ENCODE measurements at regions not wholly inside any gene's neighbourhood (a gene's known extent, or its start where the extent isn't known, plus 50 kb on each side); places are given as distances from the start of the nearest gene placed in this dataset.

- TF ChIP-seq, protein P1, sequence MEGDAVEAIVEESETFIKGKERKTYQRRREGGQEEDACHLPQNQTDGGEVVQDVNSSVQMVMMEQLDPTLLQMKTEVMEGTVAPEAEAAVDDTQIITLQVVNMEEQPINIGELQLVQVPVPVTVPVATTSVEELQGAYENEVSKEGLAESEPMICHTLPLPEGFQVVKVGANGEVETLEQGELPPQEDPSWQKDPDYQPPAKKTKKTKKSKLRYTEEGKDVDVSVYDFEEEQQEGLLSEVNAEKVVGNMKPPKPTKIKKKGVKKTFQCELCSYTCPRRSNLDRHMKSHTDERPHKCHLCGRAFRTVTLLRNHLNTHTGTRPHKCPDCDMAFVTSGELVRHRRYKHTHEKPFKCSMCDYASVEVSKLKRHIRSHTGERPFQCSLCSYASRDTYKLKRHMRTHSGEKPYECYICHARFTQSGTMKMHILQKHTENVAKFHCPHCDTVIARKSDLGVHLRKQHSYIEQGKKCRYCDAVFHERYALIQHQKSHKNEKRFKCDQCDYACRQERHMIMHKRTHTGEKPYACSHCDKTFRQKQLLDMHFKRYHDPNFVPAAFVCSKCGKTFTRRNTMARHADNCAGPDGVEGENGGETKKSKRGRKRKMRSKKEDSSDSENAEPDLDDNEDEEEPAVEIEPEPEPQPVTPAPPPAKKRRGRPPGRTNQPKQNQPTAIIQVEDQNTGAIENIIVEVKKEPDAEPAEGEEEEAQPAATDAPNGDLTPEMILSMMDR (IDR thresholded peaks at IDR 0.05) = no peak
- TF ChIP-seq ZFX (IDR thresholded peaks at IDR 0.05; ENCODE audit: borderline replicate concordance) = no peak
- no peak overlapping the region for H3K27ac ChIP-seq
Observed at GRCh38 chr9:115758441-115758840, 395.1 kb upstream of the PAPPA start.

DNA sequence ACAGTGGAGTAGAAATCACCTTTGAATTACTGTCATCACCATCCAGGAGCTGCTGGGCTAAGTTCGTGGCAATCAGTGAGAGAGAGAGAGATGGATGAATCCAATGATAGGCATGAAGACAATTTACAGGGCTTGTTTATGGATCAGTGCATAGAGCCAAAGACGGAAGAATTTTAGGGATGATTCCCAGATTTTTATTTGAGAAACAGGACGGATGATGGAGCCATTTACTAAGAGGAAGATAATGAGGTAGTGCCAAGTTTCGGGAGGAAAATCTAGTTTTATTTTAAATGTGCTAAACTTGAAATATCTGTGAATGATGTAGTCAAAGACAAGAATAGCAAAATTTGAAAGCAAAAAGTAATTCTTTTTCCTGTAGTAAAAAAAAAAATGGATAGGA is 394.2 kb upstream of the PAPPA start:
- H3K27ac ChIP-seq = no peak overlapping the region
- no peak for TF ChIP-seq ZFX (IDR thresholded peaks at IDR 0.05; ENCODE audit: borderline replicate concordance)
- TF ChIP-seq, protein P1 (IDR thresholded peaks at IDR 0.05) = no peak

DNA sequence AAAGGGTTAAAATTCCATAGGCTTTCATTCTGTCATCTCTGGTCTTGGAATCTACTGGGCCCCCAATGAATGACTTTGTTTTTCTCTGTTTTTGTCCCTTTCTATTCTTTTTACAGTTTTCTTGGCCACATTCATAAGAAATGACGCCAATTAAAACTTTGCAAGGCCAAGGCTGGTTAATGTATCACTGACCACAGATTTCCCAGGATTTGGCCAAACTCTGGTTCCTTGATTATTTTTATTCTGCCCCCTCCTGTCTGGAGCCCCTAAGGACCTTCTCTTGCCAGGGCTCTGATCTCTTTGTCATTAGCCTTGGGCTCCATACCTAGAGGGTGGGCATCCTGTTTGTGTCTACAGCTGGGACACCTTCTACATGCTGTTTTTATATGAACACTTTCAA is 388.9 kb upstream of the PAPPA start:
- H3K27ac ChIP-seq = no peak overlapping the region
- no peak for TF ChIP-seq ZFX (IDR thresholded peaks at IDR 0.05; ENCODE audit: borderline replicate concordance)
- TF ChIP-seq, protein P1 (IDR thresholded peaks at IDR 0.05) = no peak

DNA sequence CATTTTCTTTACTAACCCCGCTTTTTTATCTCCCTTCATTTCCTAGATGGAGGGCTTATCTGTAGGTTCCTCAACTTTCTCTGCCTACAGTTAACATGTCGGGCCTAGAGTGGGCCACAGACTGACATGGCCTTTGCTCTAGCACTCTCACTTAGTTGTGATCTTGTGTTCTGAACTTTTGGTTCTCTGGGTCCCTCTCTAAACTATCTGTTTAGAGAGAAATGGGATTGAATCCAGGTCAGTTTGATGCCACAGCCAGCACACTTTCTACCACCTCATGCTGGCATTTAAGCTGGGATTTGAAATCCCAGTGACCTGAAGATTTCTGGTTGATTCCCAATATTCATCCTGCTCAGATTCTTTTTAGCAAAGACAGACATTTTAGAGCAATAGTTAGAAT is 388.5 kb upstream of the PAPPA start:
- TF ChIP-seq ZFX (IDR thresholded peaks at IDR 0.05; ENCODE audit: borderline replicate concordance) = no peak
- TF ChIP-seq, protein P1 (IDR thresholded peaks at IDR 0.05) = no peak
- H3K27ac ChIP-seq = no peak overlapping the region

GRCh38 chr9:115766370-115766955 is 387.1 kb upstream of the PAPPA start:
- TF ChIP-seq, protein P1 (IDR thresholded peaks at IDR 0.05) = no peak
- no peak for TF ChIP-seq ZFX (IDR thresholded peaks at IDR 0.05; ENCODE audit: borderline replicate concordance)

DNA sequence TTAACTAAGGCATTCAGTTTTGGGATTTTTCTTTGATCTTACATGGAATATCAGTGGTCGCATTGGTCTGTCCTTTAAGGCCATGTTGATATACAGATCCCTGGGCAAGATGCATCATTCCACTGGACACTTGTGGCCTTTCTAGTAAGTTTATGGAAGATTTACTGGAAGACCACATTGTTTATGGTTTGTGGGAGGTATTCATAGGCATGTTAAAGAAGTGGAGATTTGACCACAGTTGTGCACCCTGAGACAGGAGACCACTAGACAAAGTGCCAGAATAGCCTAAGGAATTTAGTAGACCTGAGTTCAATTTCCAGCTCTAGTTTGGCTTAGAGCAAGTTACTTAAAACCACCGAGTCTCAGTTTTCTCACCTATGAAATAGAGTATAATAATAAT is 383.1 kb upstream of the PAPPA start:
- no peak for TF ChIP-seq ZFX (IDR thresholded peaks at IDR 0.05; ENCODE audit: borderline replicate concordance)
- TF ChIP-seq, protein P1 (IDR thresholded peaks at IDR 0.05) = no peak

More at GRCh38 chr9:115766370-115766955, 387.1 kb upstream of the PAPPA start:
- no peak overlapping the region for H3K27ac ChIP-seq

GRCh38 chr9:115775659-115776058 is 377.9 kb upstream of the PAPPA start:
- TF ChIP-seq ZFX (IDR thresholded peaks at IDR 0.05; ENCODE audit: borderline replicate concordance) = no peak
- TF ChIP-seq, protein P1 (IDR thresholded peaks at IDR 0.05) = no peak
- H3K27ac ChIP-seq = no peak overlapping the region

More for the DNA sequence above, 383.1 kb upstream of the PAPPA start:
- H3K27ac ChIP-seq = no peak overlapping the region

All from 22Rv1 (cell line).